PC-9 (cell line): ENCODE measurements at regions not wholly inside any gene's neighbourhood (a gene's known extent, or its start where the extent isn't known, plus 50 kb on each side); places are given as distances from the start of the nearest gene placed in this dataset.

ENCODE experiments used
- BruUV-seq: library from RNA; stranded (reverse); fragments of 400-500 nt; replicated peaks from 2 replicates; lab custom pipeline; 2021; lab: Mats Ljungman, UMichigan
- CTCF ChIA-PET: fragments of 300-600 bp; sonication (Branson Sonifier 250); formaldehyde crosslinking; loops from one replicate; lab custom pipeline; 2022; ENCODE audit warnings: antibody characterized with exemption; lab: Charles Lee
- POLR2A ChIA-PET: fragments of 300-600 bp; sonication (Branson Sonifier 250); formaldehyde crosslinking; loops from one replicate; lab custom pipeline; 2022; ENCODE audit warnings: antibody characterized with exemption; ENCODE audit not compliant: unreplicated experiment; lab: Charles Lee
- DNase-seq, 2 experiments: peaks; one replicate each; pipeline versions ENCODE4 v3.0.0 to v3.0.0-alpha.2; 2015 to 2022; ENCODE audit warnings: mixed read lengths in 1 of 2
- H2AFZ ChIP-seq: fragments of 200-600 bp; sonication (generic); 2 replicates; pipeline ENCODE4 v1.8.1; 2017; ENCODE audit warnings: antibody characterized with exemption
- H3F3A ChIP-seq: fragments of 200-600 bp; sonication (generic); 2 replicates; pipeline ENCODE4 v1.8.1; 2017; ENCODE audit warnings: antibody characterized with exemption, mild to moderate bottlenecking, low read depth; ENCODE audit not compliant: insufficient read depth
- H3K27ac ChIP-seq: fragments of 200-600 bp; sonication (generic); 2 replicates; pipeline ENCODE4 v1.6.1; 2016; ENCODE audit warnings: mixed run types
- H3K27me3 ChIP-seq: fragments of 200-600 bp; sonication (generic); 2 replicates; pipeline ENCODE4 v1.6.1; 2016; ENCODE audit warnings: low read depth, mixed run types; ENCODE audit not compliant: insufficient read depth
- H3K36me3 ChIP-seq: fragments of 200-600 bp; sonication (generic); 2 replicates; pipeline ENCODE4 v1.6.1; 2016; ENCODE audit warnings: low read depth, mixed run types
- H3K4me1 ChIP-seq: fragments of 200-600 bp; sonication (generic); replicated peaks from 2 replicates; pipeline ENCODE4 v1.6.1; 2016; ENCODE audit warnings: mixed run types; ENCODE audit not compliant: insufficient read depth
- H3K4me2 ChIP-seq: fragments of 200-600 bp; sonication (generic); 2 replicates; pipeline ENCODE4 v1.6.1; 2017; ENCODE audit warnings: mixed run types
- H3K4me3 ChIP-seq: fragments of 200-600 bp; sonication (generic); 2 replicates; pipeline ENCODE4 v1.6.1; 2016; ENCODE audit warnings: mixed run types
- H3K79me2 ChIP-seq: fragments of 200-600 bp; sonication (generic); 2 replicates; pipeline ENCODE4 v1.6.1; 2017; ENCODE audit warnings: low read depth, mixed run types
- H3K9me2 ChIP-seq: fragments of 200-600 bp; sonication (generic); 2 replicates; pipeline ENCODE4 v1.8.1; 2017; ENCODE audit warnings: mild to moderate bottlenecking; ENCODE audit not compliant: insufficient read depth
- H3K9me3 ChIP-seq: fragments of 200-600 bp; sonication (generic); 2 replicates; pipeline ENCODE4 v1.8.1; 2016; ENCODE audit warnings: low read depth; ENCODE audit not compliant: insufficient read depth
- H4K20me1 ChIP-seq: fragments of 200-600 bp; sonication (generic); 2 replicates; pipeline ENCODE4 v1.8.1; 2017; ENCODE audit not compliant: insufficient read depth
- CTCF ChIP-seq: fragments of 200-600 bp; sonication (generic); conservative IDR thresholded peaks from 2 replicates; pipeline ENCODE4 v1.6.1; 2017; ENCODE audit warnings: mixed run types, antibody characterized with exemption, mild to moderate bottlenecking, moderate library complexity
- EZH2 ChIP-seq: fragments of 200-600 bp; sonication (generic); IDR thresholded peaks from 2 replicates; pipeline ENCODE4 v1.8.0; 2017; ENCODE audit warnings: antibody characterized with exemption, low read depth
- intact Hi-C: fragments of 100-400 bp; cut with micrococcal nuclease; formaldehyde crosslinking; loops from one replicate; pipeline ENCODE4 v1.10.0; 2022; ENCODE audit not compliant: unreplicated experiment

- H3F3A ChIP-seq = no peaks in the 10 kb centered on the region
- no peaks in the 10 kb centered on the region for H3K4me1 ChIP-seq
- no peaks in the 10 kb centered on the region for H4K20me1 ChIP-seq
- POLR2A ChIA-PET = no interaction called here
- no peak overlapping the region for H3K4me3 ChIP-seq
- TF ChIP-seq EZH2 (no peak), CTCF (no peak)
- H3K9me2 ChIP-seq = no peaks in the 10 kb centered on the region; the same call in 1 of the 2 replicates
- H3K27me3 ChIP-seq = peaks cover 37% of the 10 kb centered on the region; the same call in 1 of the 2 replicates
- BruUV-seq = no TSS peak
- CTCF ChIA-PET = no interaction called here
- H3K36me3 ChIP-seq = no peaks in the 10 kb centered on the region
- DNase-seq = no peak
- intact Hi-C loops = no loop called here
- H3K79me2 ChIP-seq = no peaks in the 10 kb centered on the region
- H3K4me2 ChIP-seq = no peak overlapping the region
- no peak overlapping the region for H2AFZ ChIP-seq
- no peaks in the 10 kb centered on the region for H3K9me3 ChIP-seq
- no peak overlapping the region for H3K27ac ChIP-seq
Measured at GRCh38 chr6:44548319-44548718, 160.8 kb downstream of the CDC5L start.

- BruUV-seq = no TSS peak
- TF ChIP-seq EZH2 = no peak
- no peak for TF ChIP-seq CTCF
- Histone ChIP-seq H3K9me2 (no peaks in the 10 kb centered on the region; the same call in 1 of the 2 replicates), H3K79me2 (no peaks in the 10 kb centered on the region), H3K4me2 (no peak overlapping the region), H3K27me3 (peaks cover 34% of the 10 kb centered on the region; the same call in 1 of the 2 replicates), H3K4me1 (no peaks in the 10 kb centered on the region), H2AFZ (no peak overlapping the region), H3K4me3 (no peak overlapping the region), H3K9me3 (no peaks in the 10 kb centered on the region), H3K27ac (no peak overlapping the region), H4K20me1 (no peaks in the 10 kb centered on the region), H3F3A (no peaks in the 10 kb centered on the region), H3K36me3 (no peaks in the 10 kb centered on the region)
- CTCF ChIA-PET = no interaction called here
- no peak for DNase-seq
- POLR2A ChIA-PET = no interaction called here
- intact Hi-C loops = no loop called here
Measured at GRCh38 chr6:44549516-44549915, 162.0 kb downstream of the CDC5L start.

- POLR2A ChIA-PET = no interaction called here
- no peaks in the 10 kb centered on the region for H3K9me2 ChIP-seq
- no peaks in the 10 kb centered on the region for H3K4me1 ChIP-seq
- H3K79me2 ChIP-seq = no peaks in the 10 kb centered on the region
- peaks cover 25% of the 10 kb centered on the region; the same call in 1 of the 2 replicates for H3K27me3 ChIP-seq
- no peak for TF ChIP-seq CTCF
- no peak for TF ChIP-seq EZH2
- DNase-seq = no peak
- no peak overlapping the region for H3K4me2 ChIP-seq
- CTCF ChIA-PET = no interaction called here
- intact Hi-C loops = no loop called here
- no peak overlapping the region for H2AFZ ChIP-seq
- H4K20me1 ChIP-seq = no peaks in the 10 kb centered on the region
- no TSS peak for BruUV-seq
- H3K9me3 ChIP-seq = no peaks in the 10 kb centered on the region
- no peaks in the 10 kb centered on the region for H3K36me3 ChIP-seq
- no peaks in the 10 kb centered on the region for H3F3A ChIP-seq
- H3K4me3 ChIP-seq = no peak overlapping the region
- no peak overlapping the region for H3K27ac ChIP-seq
Measured at GRCh38 chr6:44554194-44554593, 166.7 kb downstream of the CDC5L start.
